Suprapubic skin (tissue), 4 donors: ENCODE measurements at regions not wholly inside any gene's neighbourhood (a gene's known extent, or its start where the extent isn't known, plus 50 kb on each side); places are given as distances from the start of the nearest gene placed in this dataset.
"Not testable (repeated sequence)": the region's sequence is repeated elsewhere in the genome, so short reads cannot be mapped to it uniquely, and the experiment has no call there.

Experiments
- DNase-seq, 2 donors: peaks; one replicate each; pipeline ENCODE4 v3.0.0-alpha.2; 2019; ENCODE audit warnings: low spot score in 2 of 2
- H3K27ac ChIP-seq: fragments of 200-600 bp; sonication (generic); one replicate; pipeline ENCODE4 v1.5.1; 2019
- H3K27me3 ChIP-seq: fragments of 200-600 bp; sonication (generic); one replicate; pipeline ENCODE4 v1.5.1; 2019
- H3K36me3 ChIP-seq: fragments of 200-600 bp; sonication (generic); one replicate; pipeline ENCODE4 v1.5.1; 2019
- H3K4me1 ChIP-seq: fragments of 200-600 bp; sonication (generic); one replicate; pipeline ENCODE4 v1.5.1; 2019
- H3K4me3 ChIP-seq: fragments of 200-600 bp; sonication (generic); one replicate; pipeline ENCODE4 v1.5.1; 2019; ENCODE audit warnings: mild to moderate bottlenecking
- H3K9me3 ChIP-seq: fragments of 200-600 bp; sonication (generic); one replicate; pipeline ENCODE4 v1.5.1; 2019
- EP300 ChIP-seq: sonication (generic); formaldehyde crosslinking; IDR thresholded peaks from one replicate; pipeline ENCODE4 v1.6.1; 2017; ENCODE audit warnings: antibody characterized with exemption
- POLR2A ChIP-seq, 2 donors: fragments of 450-650 bp; IDR thresholded peaks; one replicate each; pipeline ENCODE4 v1.6.1; 2017; ENCODE audit warnings: antibody characterized with exemption in 2 of 2, mild to moderate bottlenecking in 2 of 2, moderate library complexity in 2 of 2
- POLR2AphosphoS5 ChIP-seq, 3 donors: sonication (generic); formaldehyde crosslinking; IDR thresholded peaks; one replicate each; pipeline ENCODE4 v1.6.1; 2017; ENCODE audit warnings: antibody characterized with exemption in 3 of 3
- WGBS: methylation state at CpG from one replicate; pipeline ENCODE4 v1.1.5; 2018; 5-methylcytosine and 5-hydroxymethylcytosine counted together
- TF ChIP-seq, protein P1 (sequence below), 2 donors: fragments of 200-600 bp in 1 of 2; fragments of 450-650 bp in 1 of 2; sonication (generic) in 1 of 2; IDR thresholded peaks; one replicate each; pipeline ENCODE4 v1.5.1; 2016 to 2019; ENCODE audit warnings: antibody characterized with exemption in 2 of 2, mild to moderate bottlenecking in 1 of 2, moderate library complexity in 1 of 2

DNA sequence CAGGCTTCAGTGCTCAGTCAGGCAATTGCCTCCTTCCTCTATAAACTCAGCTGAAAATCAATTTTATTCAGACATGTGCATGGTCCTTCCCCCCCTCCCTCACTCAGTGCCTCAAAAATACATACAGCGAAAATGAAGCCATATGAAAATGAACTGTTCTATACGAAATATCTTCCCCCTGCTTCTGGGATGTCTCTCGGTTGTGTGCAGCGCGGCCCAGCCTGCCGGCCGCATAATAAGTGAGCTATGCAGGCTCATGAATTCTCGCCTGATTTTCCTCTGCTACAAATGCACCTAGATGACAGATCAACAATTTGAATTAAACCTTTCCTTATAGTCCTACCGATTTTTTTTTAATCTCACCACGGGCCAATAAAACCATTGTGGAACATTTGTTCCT, 252.9 kb downstream of the CRLF2 start:
- TF ChIP-seq POLR2AphosphoS5 (IDR thresholded peaks at IDR 0.05) (no peak), EP300 (no peak), POLR2A (IDR thresholded peaks at IDR 0.05) (no peak)
- TF ChIP-seq, protein P1, sequence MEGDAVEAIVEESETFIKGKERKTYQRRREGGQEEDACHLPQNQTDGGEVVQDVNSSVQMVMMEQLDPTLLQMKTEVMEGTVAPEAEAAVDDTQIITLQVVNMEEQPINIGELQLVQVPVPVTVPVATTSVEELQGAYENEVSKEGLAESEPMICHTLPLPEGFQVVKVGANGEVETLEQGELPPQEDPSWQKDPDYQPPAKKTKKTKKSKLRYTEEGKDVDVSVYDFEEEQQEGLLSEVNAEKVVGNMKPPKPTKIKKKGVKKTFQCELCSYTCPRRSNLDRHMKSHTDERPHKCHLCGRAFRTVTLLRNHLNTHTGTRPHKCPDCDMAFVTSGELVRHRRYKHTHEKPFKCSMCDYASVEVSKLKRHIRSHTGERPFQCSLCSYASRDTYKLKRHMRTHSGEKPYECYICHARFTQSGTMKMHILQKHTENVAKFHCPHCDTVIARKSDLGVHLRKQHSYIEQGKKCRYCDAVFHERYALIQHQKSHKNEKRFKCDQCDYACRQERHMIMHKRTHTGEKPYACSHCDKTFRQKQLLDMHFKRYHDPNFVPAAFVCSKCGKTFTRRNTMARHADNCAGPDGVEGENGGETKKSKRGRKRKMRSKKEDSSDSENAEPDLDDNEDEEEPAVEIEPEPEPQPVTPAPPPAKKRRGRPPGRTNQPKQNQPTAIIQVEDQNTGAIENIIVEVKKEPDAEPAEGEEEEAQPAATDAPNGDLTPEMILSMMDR (IDR thresholded peaks at IDR 0.05): no peak
- no peaks in the 10 kb centered on the region for H3K36me3 ChIP-seq
- no peaks in the 10 kb centered on the region for H3K4me1 ChIP-seq
- H3K27me3 ChIP-seq: no peaks in the 10 kb centered on the region
- no peak for DNase-seq
- no peak overlapping the region for H3K4me3 ChIP-seq
- no peak overlapping the region for H3K27ac ChIP-seq
- H3K9me3 ChIP-seq: no peaks in the 10 kb centered on the region
- WGBS: 69% methylated on average over 10 of the region's 10 CpGs

- 74% methylated on average over 1 of the region's 1 CpG for WGBS
- not testable (repeated sequence) for H3K27me3 ChIP-seq, H3K36me3 ChIP-seq, H3K4me3 ChIP-seq, H3K4me1 ChIP-seq, H3K27ac ChIP-seq, DNase-seq
- H3K9me3 ChIP-seq: peaks cover 10% of the 10 kb centered on the region
Observed at GRCh38 chrX:955168-955781, 257.2 kb downstream of the CRLF2 start.

GRCh38 chrX:953879-954482, 258.5 kb downstream of the CRLF2 start:
- Histone ChIP-seq H3K4me1 (no peaks in the 10 kb centered on the region), H3K4me3 (no peak overlapping the region), H3K27me3 (no peaks in the 10 kb centered on the region), H3K36me3 (no peaks in the 10 kb centered on the region), H3K9me3 (peaks cover 13% of the 10 kb centered on the region), H3K27ac (no peak overlapping the region)
- TF ChIP-seq POLR2A (IDR thresholded peaks at IDR 0.05): no peak
- no peak for TF ChIP-seq POLR2AphosphoS5 (IDR thresholded peaks at IDR 0.05)
- TF ChIP-seq EP300: no peak
- TF ChIP-seq, protein P1 (IDR thresholded peaks at IDR 0.05): no peak
- no peak for DNase-seq

DNA sequence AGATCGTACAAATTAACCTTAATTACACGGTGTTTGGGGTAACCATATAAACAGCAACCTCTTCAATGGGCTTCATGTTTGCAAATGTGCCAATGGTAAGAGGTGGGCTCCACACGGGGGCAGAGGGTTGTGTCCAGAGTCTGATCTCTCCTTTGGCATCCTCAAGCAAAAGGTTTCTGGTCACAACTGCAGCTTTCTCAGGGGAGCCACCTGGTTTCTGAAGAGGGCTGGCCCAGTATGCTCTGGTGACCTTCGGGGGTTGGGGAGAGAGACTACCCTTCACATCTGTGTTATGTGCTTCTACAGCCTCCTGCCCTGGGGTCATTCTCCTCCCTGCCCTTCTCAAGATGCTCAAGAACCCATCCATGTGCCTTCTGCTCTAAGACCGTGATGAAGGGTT, 259.6 kb downstream of the CRLF2 start:
- DNase-seq: no peak
- no peaks in the 10 kb centered on the region for H3K36me3 ChIP-seq
- H3K27ac ChIP-seq: no peak overlapping the region
- 91% methylated on average over 5 of the region's 5 CpGs for WGBS
- H3K4me1 ChIP-seq: no peaks in the 10 kb centered on the region
- peaks cover 13% of the 10 kb centered on the region for H3K9me3 ChIP-seq
- no peak overlapping the region for H3K4me3 ChIP-seq
- TF ChIP-seq POLR2A (IDR thresholded peaks at IDR 0.05) (no peak), POLR2AphosphoS5 (IDR thresholded peaks at IDR 0.05) (no peak), EP300 (no peak)
- TF ChIP-seq, protein P1 (IDR thresholded peaks at IDR 0.05): no peak
- H3K27me3 ChIP-seq: no peaks in the 10 kb centered on the region

GRCh38 chrX:947262-947661, 265.2 kb downstream of the CRLF2 start:
- H3K4me3 ChIP-seq, H3K4me1 ChIP-seq, H3K27ac ChIP-seq, DNase-seq, H3K27me3 ChIP-seq, H3K36me3 ChIP-seq, H3K9me3 ChIP-seq: not testable (repeated sequence)
- whole genome bisulfite sequencing: 100% methylated on average over 2 of the region's 6 CpGs

DNA sequence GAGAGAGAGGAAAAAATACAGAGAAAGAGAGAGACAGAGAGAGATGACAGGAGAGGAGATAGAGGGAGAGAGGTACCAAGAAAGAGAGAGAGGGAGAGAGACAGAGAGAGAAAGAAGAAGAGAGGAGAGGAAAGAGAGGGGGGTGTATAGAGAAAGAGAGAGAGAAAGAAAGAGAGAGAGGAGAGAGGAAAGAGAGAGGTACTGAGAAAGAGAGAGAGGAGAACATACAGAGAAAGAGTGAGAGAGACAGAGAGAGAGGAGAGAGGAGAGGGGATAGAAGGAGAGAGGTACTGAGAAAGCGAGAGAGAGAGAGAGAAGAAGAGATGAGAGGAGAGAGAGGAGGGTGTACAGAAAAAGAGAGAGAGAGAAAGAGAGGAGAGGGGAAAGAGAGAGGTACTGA, 269.4 kb downstream of the CRLF2 start:
- H3K27ac ChIP-seq: no peak overlapping the region
- no peak overlapping the region for H3K4me3 ChIP-seq
- no peaks in the 10 kb centered on the region for H3K36me3 ChIP-seq
- WGBS: 50% methylated on average over 1 of the region's 1 CpG
- DNase-seq: no peak
- H3K9me3 ChIP-seq: no peaks in the 10 kb centered on the region
- no peaks in the 10 kb centered on the region for H3K4me1 ChIP-seq
- no peaks in the 10 kb centered on the region for H3K27me3 ChIP-seq
- TF ChIP-seq POLR2A (IDR thresholded peaks at IDR 0.05) (no peak), POLR2AphosphoS5 (IDR thresholded peaks at IDR 0.05) (no peak), EP300 (no peak)
- TF ChIP-seq, protein P1 (IDR thresholded peaks at IDR 0.05): no peak
